IMR-90 (cell line): ENCODE measurements at regions not wholly inside any gene's neighbourhood (a gene's known extent, or its start where the extent isn't known, plus 50 kb on each side); places are given as distances from the start of the nearest gene placed in this dataset.

Experiments
- ATAC-seq: fragments of 200-7000 bp; cut with Tn5 transposase; 2 replicates; pipeline ENCODE4 v1.9.1; 2020; ENCODE audit warnings: low read depth, mild to moderate bottlenecking, moderate library complexity
- BruUV-seq: library from RNA; stranded (reverse); fragments of 400-500 nt; replicated peaks from 2 replicates; lab custom pipeline; 2021; lab: Mats Ljungman, UMichigan
- CTCF ChIA-PET: fragments of 300-600 bp; formaldehyde crosslinking; extraction: SDS; loops from one replicate; lab custom pipeline; 2021; ENCODE audit warnings: antibody characterized with exemption; lab: Yijun Ruan, JAX
- POLR2A ChIA-PET: fragments of 300-600 bp; sonication (Branson Sonifier 250); formaldehyde crosslinking; loops from one replicate; lab custom pipeline; 2022; ENCODE audit warnings: antibody characterized with exemption; ENCODE audit not compliant: unreplicated experiment; lab: Charles Lee
- DNase-seq: peaks from one replicate; pipeline ENCODE4 v3.0.0; 2013
- H2AFZ ChIP-seq: replicated peaks from 2 replicates; pipeline ENCODE3; 2013; ENCODE audit warnings: low read length, mild to moderate bottlenecking; ENCODE audit not compliant: poor library complexity
- H2AK5ac ChIP-seq: 2 replicates; pipeline ENCODE4 v1.6.1; 2013; ENCODE audit warnings: low read depth, low read length, inconsistent platforms
- H2AK9ac ChIP-seq: replicated peaks from 2 replicates; pipeline ENCODE3; 2013; ENCODE audit warnings: mild to moderate bottlenecking, low read depth, low read length, moderate library complexity; ENCODE audit not compliant: poor library complexity
- H2BK120ac ChIP-seq: 2 replicates; pipeline ENCODE4 v1.6.1; 2013; ENCODE audit warnings: low read depth, low read length, inconsistent platforms
- H2BK15ac ChIP-seq: 3 replicates; pipeline ENCODE4 v1.6.1; 2013; ENCODE audit warnings: low read depth, low read length, inconsistent platforms
- H2BK20ac ChIP-seq: 2 replicates; pipeline ENCODE4 v1.6.1; 2013; ENCODE audit warnings: low read depth, mild to moderate bottlenecking, inconsistent platforms, low read length, moderate library complexity
- H2BK5ac ChIP-seq: 2 replicates; pipeline ENCODE4 v1.6.1; 2013; ENCODE audit warnings: mild to moderate bottlenecking, low read depth, low read length, inconsistent platforms; ENCODE audit not compliant: poor library complexity, severe bottlenecking
- H3K14ac ChIP-seq: replicated peaks from 2 replicates; pipeline ENCODE4 v1.6.1; 2013; ENCODE audit warnings: low read depth, low read length, inconsistent platforms
- H3K18ac ChIP-seq: 2 replicates; pipeline ENCODE4 v1.6.1; 2013; ENCODE audit warnings: low read depth, low read length, control low read depth
- H3K23ac ChIP-seq: 2 replicates; pipeline ENCODE4 v1.6.1; 2013; ENCODE audit warnings: low read depth, low read length, inconsistent platforms
- H3K27ac ChIP-seq: 2 replicates; pipeline ENCODE4 v1.5.1; 2013; ENCODE audit warnings: mild to moderate bottlenecking, control low read depth, low read length; ENCODE audit not compliant: insufficient read depth
- H3K27me3 ChIP-seq: 2 replicates; pipeline ENCODE4 v1.6.1; 2013; ENCODE audit warnings: low read length; ENCODE audit not compliant: control insufficient read depth, insufficient read depth
- H3K36me3 ChIP-seq: 2 replicates; pipeline ENCODE4 v1.6.1; 2013; ENCODE audit warnings: low read length, mixed read lengths; ENCODE audit not compliant: control insufficient read depth, insufficient read depth
- H3K4ac ChIP-seq: 2 replicates; pipeline ENCODE4 v1.6.1; 2013; ENCODE audit warnings: low read depth, low read length, inconsistent platforms
- H3K4me1 ChIP-seq: 2 replicates; pipeline ENCODE4 v1.6.1; 2013; ENCODE audit warnings: low read length, mixed read lengths; ENCODE audit not compliant: control insufficient read depth, insufficient read depth
- H3K4me2 ChIP-seq: 2 replicates; pipeline ENCODE4 v1.6.1; 2013; ENCODE audit warnings: low read depth, mild to moderate bottlenecking, control low read depth, low read length, moderate library complexity
- H3K4me3 ChIP-seq: 2 replicates; pipeline ENCODE4 v1.5.1; 2013; ENCODE audit warnings: low read depth, mild to moderate bottlenecking, control low read depth, low read length, moderate library complexity; ENCODE audit not compliant: insufficient read depth
- H3K56ac ChIP-seq: 2 replicates; pipeline ENCODE4 v1.6.1; 2013; ENCODE audit warnings: low read length, inconsistent platforms; ENCODE audit not compliant: insufficient read depth; ENCODE audit errors: extremely low read depth
- H3K79me1 ChIP-seq, 2 experiments: 2 replicates each; pipeline ENCODE4 v1.6.1; 2013; ENCODE audit warnings: low read length in 2 of 2, inconsistent platforms in 1 of 2, low read depth in 1 of 2
- H3K9ac ChIP-seq: 2 replicates; pipeline ENCODE4 v1.6.1; 2013; ENCODE audit warnings: low read depth, low read length, control low read depth
- H3K9me1 ChIP-seq: 2 replicates; pipeline ENCODE4 v1.6.1; 2013; ENCODE audit warnings: low read length, inconsistent platforms; ENCODE audit not compliant: insufficient read depth
- H3K9me3 ChIP-seq: 2 replicates; pipeline ENCODE4 v1.6.1; 2013; ENCODE audit warnings: low read length; ENCODE audit not compliant: control insufficient read depth, insufficient read depth
- H4K20me1 ChIP-seq: 2 replicates; pipeline ENCODE4 v1.6.1; 2013; ENCODE audit warnings: low read length, inconsistent platforms; ENCODE audit not compliant: insufficient read depth
- H4K5ac ChIP-seq: 2 replicates; pipeline ENCODE4 v1.6.1; 2013; ENCODE audit warnings: mild to moderate bottlenecking, low read depth, low read length, control low read depth
- H4K8ac ChIP-seq, 2 experiments: 2 replicates each; pipeline ENCODE4 v1.6.1; 2013; ENCODE audit warnings: low read depth in 2 of 2, low read length in 2 of 2, control low read depth in 1 of 2, inconsistent platforms in 1 of 2
- H4K91ac ChIP-seq: 2 replicates; pipeline ENCODE4 v1.6.1; 2013; ENCODE audit warnings: low read depth, low read length, inconsistent platforms; ENCODE audit not compliant: insufficient read depth
- CEBPB ChIP-seq: IDR thresholded peaks from 2 replicates; pipeline ENCODE4 v1.6.1; 2012; ENCODE audit warnings: low read depth, low read length, improper control_type of control experiment
- CHD1 ChIP-seq: IDR thresholded peaks from 2 replicates; pipeline ENCODE4 v1.6.1; 2012; ENCODE audit warnings: low read depth, low read length, improper control_type of control experiment
- FOS ChIP-seq: fragments of 150-350 bp; IDR thresholded peaks from 2 replicates; pipeline ENCODE4 v1.6.1; 2016; ENCODE audit warnings: low read depth, low read length
- MAFK ChIP-seq: IDR thresholded peaks from 2 replicates; pipeline ENCODE4 v1.6.1; 2012; ENCODE audit warnings: low read depth, low read length, improper control_type of control experiment
- NFE2L2 ChIP-seq: fragments of 150-350 bp; IDR thresholded peaks from 2 replicates; pipeline ENCODE4 v1.6.1; 2016; ENCODE audit warnings: low read depth, mild to moderate bottlenecking, low read length
- RCOR1 ChIP-seq: IDR thresholded peaks from 2 replicates; pipeline ENCODE4 v1.6.1; 2012; ENCODE audit warnings: mild to moderate bottlenecking, low read length, improper control_type of control experiment; ENCODE audit not compliant: insufficient replicate concordance
- SMC3 ChIP-seq: fragments of 150-350 bp; IDR thresholded peaks from 2 replicates; pipeline ENCODE4 v1.6.1; 2016; ENCODE audit warnings: low read depth, mild to moderate bottlenecking, antibody characterized with exemption, low read length, moderate library complexity
- WGBS, 2 experiments: methylation state at CpG; one replicate each; pipeline versions ENCODE4 v1.1.5 to v1.1.7; 2013; ENCODE audit warnings: missing lambda C conversion rate in 2 of 2; ENCODE audit not compliant: insufficient read length in 1 of 2; ENCODE audit errors: extremely low coverage in 2 of 2; 5-methylcytosine and 5-hydroxymethylcytosine counted together
- dilution Hi-C: fragments of 300-500 bp; cut with HindIII; formaldehyde crosslinking; loops from one replicate; pipeline ENCODE4 v1.14.3; 2018; ENCODE audit warnings: low sequenced_read_pairs; ENCODE audit not compliant: unreplicated experiment
- in situ Hi-C: fragments of 300-500 bp; cut with MboI; formaldehyde crosslinking; loops from 3 replicates; pipeline ENCODE4 v1.14.3; 2019; ENCODE audit warnings: low sequenced_read_pairs, inconsistent platforms, mixed read lengths
- intact Hi-C: fragments of 100-400 bp; cut with micrococcal nuclease; formaldehyde crosslinking; loops from 2 replicates; pipeline ENCODE4 v1.10.0; 2022

DNA sequence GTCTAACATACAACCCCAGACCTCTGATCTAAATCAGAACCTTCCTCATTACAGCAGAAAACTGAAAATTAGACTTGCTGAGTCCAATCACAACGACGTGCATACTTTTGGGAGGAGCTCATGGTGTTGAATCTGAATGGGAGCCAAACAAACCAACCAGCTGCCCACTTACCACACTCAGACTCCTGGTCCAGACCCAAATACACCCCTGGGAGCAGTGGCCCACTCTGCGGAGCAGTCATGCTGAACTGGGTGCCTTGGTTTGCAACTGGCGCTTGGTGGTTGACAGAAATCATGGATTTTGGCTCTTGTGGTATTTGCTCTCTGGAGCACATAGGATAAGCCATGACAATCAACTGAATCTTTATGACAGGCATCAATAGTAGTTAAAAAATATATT is 253.6 kb upstream of the TNP1 start:
- Histone ChIP-seq H4K8ac (no peak overlapping the region), H3K9ac (no peak overlapping the region), H2BK5ac (no peak overlapping the region), H3K14ac (no peak overlapping the region), H2AFZ (no peak overlapping the region), H3K79me1 (no peaks in the 10 kb centered on the region), H4K20me1 (no peaks in the 10 kb centered on the region), H3K23ac (no peak overlapping the region), H2BK15ac (no peak overlapping the region), H3K18ac (no peak overlapping the region), H3K4me3 (no peak overlapping the region), H4K91ac (no peak overlapping the region), H3K27ac (no peak overlapping the region), H3K4me2 (no peak overlapping the region), H3K4ac (no peak overlapping the region), H2BK120ac (no peak overlapping the region), H2BK20ac (no peak overlapping the region), H3K36me3 (no peaks in the 10 kb centered on the region), H2AK9ac (no peak overlapping the region), H3K56ac (no peak overlapping the region), H2AK5ac (no peak overlapping the region), H3K9me1 (peaks cover 2% of the 10 kb centered on the region; the same call in 1 of the 2 replicates), H4K5ac (no peak overlapping the region), H3K9me3 (no peaks in the 10 kb centered on the region), H3K4me1 (no peaks in the 10 kb centered on the region; the same call in 1 of the 2 replicates), H3K27me3 (no peaks in the 10 kb centered on the region)
- TF ChIP-seq MAFK (no peak), RCOR1 (no peak), CHD1 (no peak), NFE2L2 (no peak), FOS (no peak), SMC3 (no peak), CEBPB (no peak)
- ChIA-PET CTCF (no interaction called here), POLR2A (no interaction called here)
- DNase-seq (no peak), ATAC-seq (no peak)
- no CpG with 5 or more reads among the region's 4 CpGs for WGBS, 2 experiments
- in situ Hi-C loops (no loop called here), intact Hi-C loops (no loop called here), dilution Hi-C loops (no loop called here)
- BruUV-seq, result no TSS peak
